H1 (cell line): ENCODE measurements at regions not wholly inside any gene's neighbourhood (a gene's known extent, or its start where the extent isn't known, plus 50 kb on each side); places are given as distances from the start of the nearest gene placed in this dataset.

ENCODE experiments used
- CTCF ChIA-PET: fragments of 300-600 bp; sonication (Branson Sonifier 250); formaldehyde crosslinking; loops from one replicate; lab custom pipeline; 2021; ENCODE audit not compliant: partially characterized antibody; lab: Charles Lee
- POLR2A ChIA-PET: fragments of 300-600 bp; sonication (Branson Sonifier 250); formaldehyde crosslinking; loops from one replicate; lab custom pipeline; 2021; ENCODE audit warnings: inconsistent platforms; ENCODE audit not compliant: partially characterized antibody; lab: Charles Lee
- DNase-seq, 2 experiments: peaks; one replicate each; pipeline versions ENCODE4 v3.0.0 to v3.0.0-alpha.2; 2010 to 2022; ENCODE audit warnings: low spot score in 2 of 2, low read depth in 1 of 2, mixed read lengths in 1 of 2
- FAIRE-seq: peaks from 2 replicates; lab custom pipeline; 2011; peaks lifted over from hg19 to GRCh38; lab: Jason Lieb, UNC
- H2AFZ ChIP-seq: 2 replicates; pipeline ENCODE4 v1.8.1; 2012; ENCODE audit warnings: low read length, inconsistent platforms
- H2AK5ac ChIP-seq: 2 replicates; pipeline ENCODE4 v1.6.1; 2013; ENCODE audit warnings: low read depth, low read length
- H2BK120ac ChIP-seq: replicated peaks from 2 replicates; pipeline ENCODE3; 2013; ENCODE audit warnings: low read depth, low read length, inconsistent platforms
- H2BK12ac ChIP-seq: 2 replicates; pipeline ENCODE4 v1.6.1; 2013; ENCODE audit warnings: low read depth, low read length
- H2BK15ac ChIP-seq: 2 replicates; pipeline ENCODE4 v1.6.1; 2013; ENCODE audit warnings: low read length
- H2BK20ac ChIP-seq: 2 replicates; pipeline ENCODE4 v1.6.1; 2013; ENCODE audit warnings: low read length
- H2BK5ac ChIP-seq: 2 replicates; pipeline ENCODE4 v1.6.1; 2013; ENCODE audit warnings: low read depth, low read length
- H3K14ac ChIP-seq: 2 replicates; pipeline ENCODE4 v1.6.1; 2013; ENCODE audit warnings: inconsistent platforms; ENCODE audit not compliant: insufficient read length
- H3K18ac ChIP-seq: 2 replicates; pipeline ENCODE4 v1.6.1; 2013; ENCODE audit warnings: low read length; ENCODE audit errors: extremely low read depth
- H3K23ac ChIP-seq: 2 replicates; pipeline ENCODE4 v1.6.1; 2013; ENCODE audit warnings: inconsistent platforms; ENCODE audit not compliant: insufficient read length
- H3K23me2 ChIP-seq: 2 replicates; pipeline ENCODE4 v1.6.1; 2013; ENCODE audit warnings: low read depth, low read length
- H3K27ac ChIP-seq: 2 replicates; pipeline ENCODE4 v1.6.1; 2011; ENCODE audit warnings: low read depth, low read length, inconsistent platforms
- H3K27me3 ChIP-seq, 4 experiments: replicated peaks in 1 of 4; 1 replicate in 1 of 4; 2 replicates in 3 of 4; pipeline versions ENCODE4 v1.6.1 to v1.8.1; 2011 to 2013; ENCODE audit warnings: low read length in 3 of 4, mild to moderate bottlenecking in 3 of 4, inconsistent platforms in 2 of 4, mixed read lengths in 2 of 4, moderate library complexity in 1 of 4; ENCODE audit not compliant: control insufficient read depth in 3 of 4, insufficient read depth in 3 of 4; ENCODE audit errors: extremely low read depth in 1 of 4
- H3K36me3 ChIP-seq, 4 experiments: 2 replicates each; pipeline versions ENCODE4 v1.6.1 to v1.8.1; 2011 to 2013; ENCODE audit warnings: mild to moderate bottlenecking in 4 of 4, low read length in 3 of 4, moderate library complexity in 2 of 4, control low read depth in 1 of 4, inconsistent platforms in 1 of 4; ENCODE audit not compliant: insufficient read depth in 4 of 4, control insufficient read depth in 2 of 4
- H3K4ac ChIP-seq: replicated peaks from 2 replicates; pipeline ENCODE3; 2013; ENCODE audit warnings: low read length, low read depth, mixed read lengths, inconsistent platforms; ENCODE audit not compliant: insufficient read length
- H3K4me1 ChIP-seq, 4 experiments: replicated peaks in 1 of 4; 1 replicate in 1 of 4; 2 replicates in 3 of 4; pipeline versions ENCODE4 v1.6.1 to v1.8.1; 2011 to 2013; ENCODE audit warnings: low read length in 3 of 4, inconsistent platforms in 2 of 4, mixed read lengths in 1 of 4; ENCODE audit not compliant: insufficient read depth in 4 of 4, control insufficient read depth in 3 of 4
- H3K4me2 ChIP-seq, 2 experiments: 2 replicates each; pipeline versions ENCODE4 v1.6.1 to v1.8.1; 2011 to 2013; ENCODE audit warnings: low read depth in 2 of 2, low read length in 2 of 2, control low read depth in 1 of 2, inconsistent platforms in 1 of 2, mild to moderate bottlenecking in 1 of 2; ENCODE audit not compliant: insufficient read depth in 1 of 2
- H3K4me3 ChIP-seq, 4 experiments: fragments of 200-600, 300-600 bp in 1 of 4; sonication (generic), shearing (Covaris generic), sonication (Bioruptor Twin) in 1 of 4; 2 replicates each; pipeline versions ENCODE4 v1.5.1 to v1.8.1; 2011 to 2016; ENCODE audit warnings: low read length in 4 of 4, low read depth in 3 of 4, control low read depth in 2 of 4, inconsistent platforms in 2 of 4, mild to moderate bottlenecking in 2 of 4, mixed read lengths in 1 of 4, moderate library complexity in 1 of 4; ENCODE audit not compliant: insufficient read depth in 2 of 4; ENCODE audit errors: extremely low read depth in 1 of 4
- H3K56ac ChIP-seq: replicated peaks from 2 replicates; pipeline ENCODE3; 2013; ENCODE audit warnings: low read depth, mild to moderate bottlenecking, mixed read lengths, low read length, inconsistent platforms; ENCODE audit not compliant: insufficient read length
- H3K79me1 ChIP-seq: 2 replicates; pipeline ENCODE4 v1.6.1; 2013; ENCODE audit warnings: low read depth, low read length, control low read depth
- H3K79me2 ChIP-seq, 2 experiments: 2 replicates each; pipeline versions ENCODE4 v1.6.1 to v1.8.1; 2012 to 2013; ENCODE audit warnings: low read length in 2 of 2, mild to moderate bottlenecking in 2 of 2, inconsistent platforms in 1 of 2; ENCODE audit not compliant: insufficient read depth in 2 of 2, control insufficient read depth in 1 of 2
- H3K9ac ChIP-seq, 4 experiments: replicated peaks in 1 of 4; 1 replicate in 1 of 4; 2 replicates in 3 of 4; pipeline versions ENCODE4 v1.6.1 to v1.8.1; 2011 to 2013; ENCODE audit warnings: low read depth in 3 of 4, low read length in 3 of 4, control low read depth in 2 of 4, mild to moderate bottlenecking in 2 of 4, moderate library complexity in 2 of 4, inconsistent platforms in 1 of 4; ENCODE audit errors: extremely low read depth in 1 of 4
- H3K9me3 ChIP-seq, 2 experiments: 2 replicates each; pipeline versions ENCODE4 v1.6.1 to v1.8.1; 2012 to 2013; ENCODE audit warnings: mild to moderate bottlenecking in 2 of 2, moderate library complexity in 2 of 2, control low read depth in 1 of 2, inconsistent platforms in 1 of 2, low read depth in 1 of 2, low read length in 1 of 2, mixed read lengths in 1 of 2; ENCODE audit not compliant: insufficient read depth in 2 of 2
- H4K20me1 ChIP-seq, 2 experiments: replicated peaks in 1 of 2; 2 replicates each; pipeline versions ENCODE3 to v1.8.1; 2011 to 2013; ENCODE audit warnings: inconsistent platforms in 2 of 2, low read length in 2 of 2, mild to moderate bottlenecking in 1 of 2; ENCODE audit not compliant: insufficient read depth in 2 of 2, control insufficient read depth in 1 of 2
- H4K5ac ChIP-seq: 2 replicates; pipeline ENCODE4 v1.6.1; 2013; ENCODE audit warnings: low read length, low read depth, mixed read lengths, inconsistent platforms; ENCODE audit not compliant: insufficient read length
- H4K8ac ChIP-seq: 2 replicates; pipeline ENCODE4 v1.8.0; 2013; ENCODE audit warnings: mild to moderate bottlenecking, moderate library complexity, low read length, inconsistent platforms; ENCODE audit not compliant: insufficient read depth; ENCODE audit errors: extremely low read depth
- H4K91ac ChIP-seq: replicated peaks from 2 replicates; pipeline ENCODE3; 2013; ENCODE audit warnings: low read length, mixed read lengths, inconsistent platforms; ENCODE audit not compliant: insufficient read length
- CBX8 ChIP-seq: fragments of 300-800, 300-1000 bp; sonication (generic); IDR thresholded peaks from 2 replicates; pipeline ENCODE4 v1.7.1; 2016; ENCODE audit warnings: low read depth, low read length, borderline replicate concordance
- CREB1 ChIP-seq: IDR thresholded peaks from 2 replicates; pipeline ENCODE4 v1.6.1; 2012; ENCODE audit warnings: inconsistent platforms
- NRF1 ChIP-seq: IDR thresholded peaks from 2 replicates; pipeline ENCODE4 v1.6.1; 2011; ENCODE audit warnings: mild to moderate bottlenecking, low read depth, low read length, improper control_type of control experiment
- SP1 ChIP-seq: IDR thresholded peaks from 2 replicates; pipeline ENCODE4 v1.6.1; 2011; ENCODE audit warnings: low read depth, low read length
- SUZ12 ChIP-seq: fragments of 200-600 bp; sonication (generic); IDR thresholded peaks from 2 replicates; pipeline ENCODE4 v1.6.1; 2012; ENCODE audit warnings: mild to moderate bottlenecking, inconsistent platforms, low read length, moderate library complexity, mixed read lengths
- TAF1 ChIP-seq: IDR thresholded peaks from 2 replicates; pipeline ENCODE4 v1.6.1; 2011; ENCODE audit warnings: mild to moderate bottlenecking, low read depth, low read length
- WGBS, 2 experiments: shearing (Covaris generic) in 1 of 2; methylation state at CpG; one replicate each; pipeline versions ENCODE4 v1.1.6 to v1.1.7; 2013 to 2015; ENCODE audit warnings: low lambda C conversion rate in 2 of 2, mixed read lengths in 2 of 2, inconsistent platforms in 1 of 2, low coverage in 1 of 2, missing lambda C conversion rate in 1 of 2; ENCODE audit not compliant: insufficient replicate concordance in 2 of 2, insufficient coverage in 1 of 2, insufficient read length in 1 of 2; ENCODE audit errors: extremely low coverage in 1 of 2, missing lambda C conversion rate in 1 of 2; 5-methylcytosine and 5-hydroxymethylcytosine counted together
- TF ChIP-seq, protein P1 (sequence below), 3 experiments: IDR thresholded peaks; 1 replicate in 2 of 3; 2 replicates in 1 of 3; pipeline versions ENCODE4 v1.5.1 to v1.6.1; 2011; ENCODE audit warnings: low read length in 3 of 3, mild to moderate bottlenecking in 3 of 3, inconsistent platforms in 2 of 3, low read depth in 1 of 3, moderate library complexity in 1 of 3; ENCODE audit not compliant: insufficient read depth in 1 of 3; ENCODE audit errors: control extremely low read depth in 1 of 3

DNA sequence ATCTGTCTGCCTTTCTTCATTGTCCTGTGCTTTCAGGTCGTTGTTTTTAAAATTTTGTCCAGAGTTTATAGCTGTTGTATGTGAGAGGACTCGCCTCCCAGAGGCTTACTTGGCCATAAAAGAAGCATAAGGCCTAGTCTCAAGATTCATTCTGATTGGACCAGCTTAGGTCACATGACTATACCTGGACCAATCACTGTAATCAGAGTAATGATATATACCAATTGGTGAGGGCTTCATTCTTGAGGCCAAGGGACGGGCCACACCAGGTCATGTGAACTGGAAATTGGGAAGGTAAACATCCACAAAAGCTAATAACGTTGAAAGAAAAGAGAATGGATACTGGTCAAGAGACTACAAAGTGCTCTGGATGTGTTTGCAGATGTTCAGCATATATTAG is 141.4 kb upstream of the SULF2 start:
- Histone ChIP-seq H3K14ac (no peak overlapping the region), H2AK5ac (no peak overlapping the region), H3K23ac (no peak overlapping the region), H4K5ac (no peak overlapping the region), H3K27me3 (no peaks in the 10 kb centered on the region; a peak in 1 of 7 replicates), H2BK5ac (no peak overlapping the region), H3K9ac (no peak overlapping the region), H3K79me1 (no peaks in the 10 kb centered on the region), H3K4me1 (no peaks in the 10 kb centered on the region), H3K79me2 (no peaks in the 10 kb centered on the region), H3K23me2 (no peaks in the 10 kb centered on the region; the same call in 1 of the 2 replicates), H2AFZ (no peak overlapping the region), H3K4me3 (no peak overlapping the region), H3K18ac (no peak overlapping the region), H2BK15ac (no peak overlapping the region), H3K36me3 (no peaks in the 10 kb centered on the region), H3K27ac (no peak overlapping the region), H2BK12ac (no peak overlapping the region), H3K56ac (no peak overlapping the region), H2BK20ac (no peak overlapping the region), H2BK120ac (no peak overlapping the region), H3K4ac (no peak overlapping the region), H4K8ac (no peak overlapping the region), H3K9me3 (no peaks in the 10 kb centered on the region), H4K20me1 (no peaks in the 10 kb centered on the region), H3K4me2 (no peak overlapping the region), H4K91ac (no peak overlapping the region)
- DNase-seq: no peak
- 86% methylated on average over 4 of the region's 4 CpGs; no CpG with 5 or more reads in 1 of the 2 experiments for WGBS, 2 experiments
- ChIA-PET POLR2A (no interaction called here), CTCF (interaction anchor here (1.0 to 1.2 kb wide), 2 partner anchors 9 to 11 kb away, joined by 3 to 5 read pairs; no protein-coding TSS in a partner anchor)
- FAIRE-seq: no peak
- no peak for TF ChIP-seq SP1
- no peak for TF ChIP-seq TAF1
- TF ChIP-seq SUZ12: no peak
- no peak for TF ChIP-seq CREB1
- no peak for TF ChIP-seq CBX8
- TF ChIP-seq, protein P1, sequence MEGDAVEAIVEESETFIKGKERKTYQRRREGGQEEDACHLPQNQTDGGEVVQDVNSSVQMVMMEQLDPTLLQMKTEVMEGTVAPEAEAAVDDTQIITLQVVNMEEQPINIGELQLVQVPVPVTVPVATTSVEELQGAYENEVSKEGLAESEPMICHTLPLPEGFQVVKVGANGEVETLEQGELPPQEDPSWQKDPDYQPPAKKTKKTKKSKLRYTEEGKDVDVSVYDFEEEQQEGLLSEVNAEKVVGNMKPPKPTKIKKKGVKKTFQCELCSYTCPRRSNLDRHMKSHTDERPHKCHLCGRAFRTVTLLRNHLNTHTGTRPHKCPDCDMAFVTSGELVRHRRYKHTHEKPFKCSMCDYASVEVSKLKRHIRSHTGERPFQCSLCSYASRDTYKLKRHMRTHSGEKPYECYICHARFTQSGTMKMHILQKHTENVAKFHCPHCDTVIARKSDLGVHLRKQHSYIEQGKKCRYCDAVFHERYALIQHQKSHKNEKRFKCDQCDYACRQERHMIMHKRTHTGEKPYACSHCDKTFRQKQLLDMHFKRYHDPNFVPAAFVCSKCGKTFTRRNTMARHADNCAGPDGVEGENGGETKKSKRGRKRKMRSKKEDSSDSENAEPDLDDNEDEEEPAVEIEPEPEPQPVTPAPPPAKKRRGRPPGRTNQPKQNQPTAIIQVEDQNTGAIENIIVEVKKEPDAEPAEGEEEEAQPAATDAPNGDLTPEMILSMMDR (IDR thresholded peaks at IDR 0.05; ENCODE audit: control extremely low read depth in 1 of 3, insufficient read depth in 1 of 3, low read depth in 1 of 3, low read length in 3 of 3): no peak
- TF ChIP-seq NRF1: no peak
